Neural crest cell (in vitro differentiated cells): ENCODE measurements at regions not wholly inside any gene's neighbourhood (a gene's known extent, or its start where the extent isn't known, plus 50 kb on each side); places are given as distances from the start of the nearest gene placed in this dataset.

Experiments used
- DNase-seq: peaks from one replicate; pipeline ENCODE4 v3.0.0; 2021; ENCODE audit warnings: low read depth, mixed read lengths, low spot score
- H3K27ac Mint-ChIP-seq: one replicate; pipeline ENCODE4 v1.8.0; 2021; ENCODE audit warnings: mild to moderate bottlenecking, mixed read lengths; ENCODE audit not compliant: unreplicated experiment
- H3K27me3 Mint-ChIP-seq: 2 replicates; pipeline ENCODE4 v1.8.0; 2021; ENCODE audit warnings: low read depth, mild to moderate bottlenecking, mixed read lengths
- H3K36me3 Mint-ChIP-seq: 2 replicates; pipeline ENCODE4 v1.8.0; 2021; ENCODE audit warnings: low read depth, mild to moderate bottlenecking, mixed read lengths
- H3K4me1 Mint-ChIP-seq: 2 replicates; pipeline ENCODE4 v1.8.0; 2021; ENCODE audit warnings: mixed read lengths
- H3K4me3 Mint-ChIP-seq: one replicate; pipeline ENCODE4 v1.8.0; 2021; ENCODE audit warnings: mild to moderate bottlenecking, mixed read lengths
- H3K9me3 Mint-ChIP-seq: 2 replicates; pipeline ENCODE4 v1.8.0; 2021; ENCODE audit warnings: mixed read lengths
- TF ChIP-seq, protein P1 (sequence below): fragments of 200-600 bp; sonication (generic); conservative IDR thresholded peaks from 2 replicates; pipeline ENCODE4 v1.5.0; 2021; ENCODE audit warnings: antibody characterized with exemption, mild to moderate bottlenecking

DNA sequence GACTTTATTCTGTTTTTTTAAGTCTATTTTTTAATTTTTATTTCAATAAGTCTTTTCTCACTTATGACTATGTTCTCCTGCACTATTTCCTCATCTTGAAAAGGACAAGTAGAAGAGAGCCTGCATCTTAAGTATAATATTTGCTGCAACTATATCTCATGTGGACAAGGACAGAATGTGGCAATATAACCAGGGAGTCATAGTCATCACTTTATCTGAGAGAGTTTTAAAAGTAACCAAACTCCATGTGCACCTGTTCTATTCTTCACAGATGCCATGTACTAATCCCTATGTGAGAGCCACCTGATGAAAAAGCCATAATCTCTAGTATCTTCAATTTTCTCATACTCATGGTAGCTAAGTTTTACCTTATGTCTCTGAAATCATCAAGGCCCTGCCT is 104.2 kb upstream of the SOX6 start:
- no peaks in the 10 kb centered on the region for H3K27me3 Mint-ChIP-seq
- H3K27ac Mint-ChIP-seq: no peak overlapping the region
- H3K36me3 Mint-ChIP-seq: no peaks in the 10 kb centered on the region
- H3K9me3 Mint-ChIP-seq: no peaks in the 10 kb centered on the region
- no peaks in the 10 kb centered on the region for H3K4me1 Mint-ChIP-seq
- DNase-seq: no peak
- no peak overlapping the region for H3K4me3 Mint-ChIP-seq
- TF ChIP-seq, protein P1, sequence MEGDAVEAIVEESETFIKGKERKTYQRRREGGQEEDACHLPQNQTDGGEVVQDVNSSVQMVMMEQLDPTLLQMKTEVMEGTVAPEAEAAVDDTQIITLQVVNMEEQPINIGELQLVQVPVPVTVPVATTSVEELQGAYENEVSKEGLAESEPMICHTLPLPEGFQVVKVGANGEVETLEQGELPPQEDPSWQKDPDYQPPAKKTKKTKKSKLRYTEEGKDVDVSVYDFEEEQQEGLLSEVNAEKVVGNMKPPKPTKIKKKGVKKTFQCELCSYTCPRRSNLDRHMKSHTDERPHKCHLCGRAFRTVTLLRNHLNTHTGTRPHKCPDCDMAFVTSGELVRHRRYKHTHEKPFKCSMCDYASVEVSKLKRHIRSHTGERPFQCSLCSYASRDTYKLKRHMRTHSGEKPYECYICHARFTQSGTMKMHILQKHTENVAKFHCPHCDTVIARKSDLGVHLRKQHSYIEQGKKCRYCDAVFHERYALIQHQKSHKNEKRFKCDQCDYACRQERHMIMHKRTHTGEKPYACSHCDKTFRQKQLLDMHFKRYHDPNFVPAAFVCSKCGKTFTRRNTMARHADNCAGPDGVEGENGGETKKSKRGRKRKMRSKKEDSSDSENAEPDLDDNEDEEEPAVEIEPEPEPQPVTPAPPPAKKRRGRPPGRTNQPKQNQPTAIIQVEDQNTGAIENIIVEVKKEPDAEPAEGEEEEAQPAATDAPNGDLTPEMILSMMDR: no peak

DNA sequence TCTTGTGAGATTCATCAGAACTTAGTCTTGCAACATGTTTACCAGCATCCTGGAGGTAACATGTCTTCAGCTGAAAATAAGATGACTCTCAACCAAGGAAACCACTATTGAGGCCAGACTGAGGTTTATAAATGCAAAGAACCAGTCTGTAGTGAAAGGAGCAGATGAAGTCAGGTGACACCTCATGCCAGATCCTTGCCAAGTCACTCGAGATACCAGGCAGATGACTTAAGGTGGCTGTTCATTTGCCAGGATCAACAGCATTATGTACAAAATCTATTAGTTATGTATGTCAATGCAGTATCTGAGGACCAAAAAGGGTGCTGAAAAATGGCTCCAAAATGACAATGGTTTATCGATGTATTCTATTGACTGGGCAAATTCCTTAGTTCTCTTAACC is 100.0 kb upstream of the SOX6 start:
- H3K36me3 Mint-ChIP-seq: no peaks in the 10 kb centered on the region
- no peaks in the 10 kb centered on the region for H3K27me3 Mint-ChIP-seq
- no peak for DNase-seq
- no peak overlapping the region for H3K4me3 Mint-ChIP-seq
- H3K9me3 Mint-ChIP-seq: no peaks in the 10 kb centered on the region
- TF ChIP-seq, protein P1: no peak
- H3K4me1 Mint-ChIP-seq: no peaks in the 10 kb centered on the region
- H3K27ac Mint-ChIP-seq: no peak overlapping the region

GRCh38 chr11:16454289-16454863 is 98.0 kb upstream of the SOX6 start:
- no peak overlapping the region for H3K27ac Mint-ChIP-seq
- TF ChIP-seq, protein P1: no peak
- no peak overlapping the region for H3K4me3 Mint-ChIP-seq
- no peaks in the 10 kb centered on the region for H3K36me3 Mint-ChIP-seq
- no peaks in the 10 kb centered on the region for H3K27me3 Mint-ChIP-seq
- no peaks in the 10 kb centered on the region for H3K9me3 Mint-ChIP-seq
- no peaks in the 10 kb centered on the region for H3K4me1 Mint-ChIP-seq
- no peak for DNase-seq

DNA sequence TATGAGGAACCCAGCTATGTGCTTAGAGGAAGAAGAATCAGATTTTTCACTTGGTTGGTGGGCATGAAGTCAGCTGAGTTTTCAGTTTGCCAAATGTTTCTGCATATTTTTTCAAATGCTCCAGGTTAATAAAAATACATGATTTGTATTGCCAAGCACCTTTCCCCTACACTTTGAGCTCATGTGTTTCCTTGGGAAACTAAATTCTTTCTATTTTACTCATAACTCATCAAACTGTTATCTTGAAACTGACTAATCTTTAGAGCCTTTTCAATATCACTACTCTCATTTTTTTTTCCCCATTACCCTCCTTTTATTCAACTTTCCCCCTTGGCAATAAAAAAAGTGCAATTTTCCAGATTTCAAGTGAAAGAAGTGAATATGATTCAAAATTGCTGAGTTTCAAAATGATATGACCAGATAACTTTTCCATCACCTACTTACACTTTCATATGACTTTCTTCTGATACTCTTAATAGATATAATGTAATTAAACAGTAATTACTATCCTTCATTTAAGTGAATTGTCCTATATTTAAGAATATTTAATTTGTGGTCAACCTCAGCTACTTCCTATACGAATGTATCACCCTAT is 91.9 kb upstream of the SOX6 start:
- DNase-seq: no peak
- H3K36me3 Mint-ChIP-seq: no peaks in the 10 kb centered on the region
- H3K9me3 Mint-ChIP-seq: no peaks in the 10 kb centered on the region
- TF ChIP-seq, protein P1: no peak
- H3K4me3 Mint-ChIP-seq: no peak overlapping the region
- H3K4me1 Mint-ChIP-seq: no peaks in the 10 kb centered on the region
- H3K27me3 Mint-ChIP-seq: peaks cover 2% of the 10 kb centered on the region
- no peak overlapping the region for H3K27ac Mint-ChIP-seq

DNA sequence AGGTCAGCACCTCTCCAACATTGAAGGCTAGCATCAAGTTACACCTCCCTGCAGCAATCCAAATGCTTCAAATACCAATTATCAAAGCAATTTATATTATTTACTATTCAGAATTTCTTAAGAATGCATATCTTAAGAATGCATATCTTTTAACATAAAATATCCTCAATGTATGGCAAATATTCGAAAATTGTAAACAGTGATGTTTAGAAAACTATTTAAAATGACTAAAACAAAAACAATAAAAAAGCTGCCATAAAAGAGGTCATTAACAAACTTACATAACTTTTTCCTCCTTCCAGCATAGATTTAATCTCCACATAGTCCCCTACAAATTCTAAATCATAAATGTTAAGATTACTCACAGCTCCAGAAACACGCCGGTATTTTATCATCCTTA is 85.1 kb upstream of the SOX6 start:
- peaks cover 2% of the 10 kb centered on the region for H3K27me3 Mint-ChIP-seq
- H3K36me3 Mint-ChIP-seq: no peaks in the 10 kb centered on the region
- DNase-seq: no peak
- no peak overlapping the region for H3K27ac Mint-ChIP-seq
- TF ChIP-seq, protein P1: no peak
- H3K4me3 Mint-ChIP-seq: no peak overlapping the region
- H3K4me1 Mint-ChIP-seq: peaks cover 7% of the 10 kb centered on the region
- H3K9me3 Mint-ChIP-seq: no peaks in the 10 kb centered on the region
